Lower lobe of right lung (tissue), 2 donors: ENCODE measurements at regions not wholly inside any gene's neighbourhood (a gene's known extent, or its start where the extent isn't known, plus 50 kb on each side); places are given as distances from the start of the nearest gene placed in this dataset.

Experiments
- ATAC-seq, 2 donors: fragments of 200-7000 bp; cut with Tn5 transposase; one replicate each; pipeline ENCODE4 v1.9.1; 2020 to 2022; ENCODE audit warnings: mild to moderate bottlenecking in 2 of 2, moderate library complexity in 2 of 2
- DNase-seq: peaks from one replicate; pipeline ENCODE4 v3.0.0-alpha.2; 2020
- H3K27ac ChIP-seq: fragments of 200-600 bp; one replicate; pipeline ENCODE4 v1.8.0; 2022
- H3K27me3 ChIP-seq: fragments of 200-600 bp; one replicate; pipeline ENCODE4 v1.8.0; 2022; ENCODE audit warnings: low read depth
- H3K36me3 ChIP-seq: fragments of 200-600 bp; one replicate; pipeline ENCODE4 v1.8.0; 2022; ENCODE audit warnings: mild to moderate bottlenecking
- H3K4me1 ChIP-seq: fragments of 200-600 bp; one replicate; pipeline ENCODE4 v1.8.0; 2022
- H3K4me3 ChIP-seq: fragments of 200-600 bp; one replicate; pipeline ENCODE4 v1.8.0; 2022; ENCODE audit warnings: mild to moderate bottlenecking
- H3K9me3 ChIP-seq: fragments of 200-600 bp; one replicate; pipeline ENCODE4 v1.8.0; 2022
- intact Hi-C: fragments of 100-400 bp; cut with DNase I; formaldehyde crosslinking; loops from one replicate; pipeline ENCODE4 v1.11.0; 2022
- TF ChIP-seq, protein P1 (sequence below): fragments of 200-600 bp; IDR thresholded peaks from one replicate; pipeline ENCODE4 v1.8.0; 2022; ENCODE audit warnings: antibody characterized with exemption, mild to moderate bottlenecking
- donor health status: DM: no; HTN: yes; CAD: no; lungs with severe emphysema.

DNA sequence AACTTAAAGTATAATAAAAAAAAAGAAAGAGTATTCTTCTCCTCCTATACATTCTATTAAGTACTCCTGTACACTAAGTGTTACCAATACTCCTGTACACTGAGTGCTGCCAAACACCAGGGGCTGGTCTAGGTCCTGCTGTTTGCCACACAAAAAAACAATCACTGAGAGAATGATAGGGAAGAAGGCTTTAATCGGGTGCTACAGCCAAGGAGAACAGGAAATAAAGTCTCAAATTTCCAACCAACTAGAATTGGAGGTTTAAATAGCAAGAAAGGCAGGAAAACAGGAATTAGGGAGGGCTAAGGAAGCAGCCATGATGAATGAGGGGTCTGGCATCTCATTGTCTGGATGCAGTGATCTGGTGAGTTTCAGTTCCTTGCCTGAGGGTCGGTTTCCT, 239.8 kb downstream of the ZNF674 start:
- DNase-seq (no peak), ATAC-seq (no peak)
- no peak overlapping the region for H3K4me3 ChIP-seq

DNA sequence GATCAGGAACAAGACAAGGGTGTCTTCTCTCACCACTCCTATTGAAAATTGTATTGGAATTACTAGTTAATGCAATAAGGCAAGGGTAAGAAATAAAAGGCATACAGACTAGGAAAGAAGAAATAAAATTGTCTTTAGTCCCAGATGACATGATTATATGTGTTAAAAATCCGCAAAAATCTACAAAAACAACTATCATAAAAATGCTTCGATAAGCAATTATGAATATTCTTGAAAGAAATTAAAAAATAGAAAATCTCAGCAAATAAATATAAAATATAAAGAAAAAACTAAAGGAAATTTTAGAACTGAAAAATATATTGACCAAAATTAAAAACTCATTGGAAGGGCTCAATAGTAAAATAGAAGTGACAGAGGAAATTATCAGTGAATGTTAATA, 243.3 kb downstream of the ZNF674 start:
- intact Hi-C loops: no loop called here
- DNase-seq (no peak), ATAC-seq (no peak)
- H3K9me3 ChIP-seq: no peaks in the 10 kb centered on the region
- H3K27ac ChIP-seq: no peak overlapping the region
- no peaks in the 10 kb centered on the region for H3K27me3 ChIP-seq
- H3K4me3 ChIP-seq: no peak overlapping the region
- TF ChIP-seq, protein P1, sequence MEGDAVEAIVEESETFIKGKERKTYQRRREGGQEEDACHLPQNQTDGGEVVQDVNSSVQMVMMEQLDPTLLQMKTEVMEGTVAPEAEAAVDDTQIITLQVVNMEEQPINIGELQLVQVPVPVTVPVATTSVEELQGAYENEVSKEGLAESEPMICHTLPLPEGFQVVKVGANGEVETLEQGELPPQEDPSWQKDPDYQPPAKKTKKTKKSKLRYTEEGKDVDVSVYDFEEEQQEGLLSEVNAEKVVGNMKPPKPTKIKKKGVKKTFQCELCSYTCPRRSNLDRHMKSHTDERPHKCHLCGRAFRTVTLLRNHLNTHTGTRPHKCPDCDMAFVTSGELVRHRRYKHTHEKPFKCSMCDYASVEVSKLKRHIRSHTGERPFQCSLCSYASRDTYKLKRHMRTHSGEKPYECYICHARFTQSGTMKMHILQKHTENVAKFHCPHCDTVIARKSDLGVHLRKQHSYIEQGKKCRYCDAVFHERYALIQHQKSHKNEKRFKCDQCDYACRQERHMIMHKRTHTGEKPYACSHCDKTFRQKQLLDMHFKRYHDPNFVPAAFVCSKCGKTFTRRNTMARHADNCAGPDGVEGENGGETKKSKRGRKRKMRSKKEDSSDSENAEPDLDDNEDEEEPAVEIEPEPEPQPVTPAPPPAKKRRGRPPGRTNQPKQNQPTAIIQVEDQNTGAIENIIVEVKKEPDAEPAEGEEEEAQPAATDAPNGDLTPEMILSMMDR: no peak
- no peaks in the 10 kb centered on the region for H3K4me1 ChIP-seq
- no peaks in the 10 kb centered on the region for H3K36me3 ChIP-seq

More for the DNA sequence above, 239.8 kb downstream of the ZNF674 start:
- no peaks in the 10 kb centered on the region for H3K27me3 ChIP-seq
- TF ChIP-seq, protein P1: no peak
- no peaks in the 10 kb centered on the region for H3K36me3 ChIP-seq
- H3K9me3 ChIP-seq: no peaks in the 10 kb centered on the region
- H3K27ac ChIP-seq: no peak overlapping the region
- intact Hi-C loops: no loop called here
- no peaks in the 10 kb centered on the region for H3K4me1 ChIP-seq

DNA sequence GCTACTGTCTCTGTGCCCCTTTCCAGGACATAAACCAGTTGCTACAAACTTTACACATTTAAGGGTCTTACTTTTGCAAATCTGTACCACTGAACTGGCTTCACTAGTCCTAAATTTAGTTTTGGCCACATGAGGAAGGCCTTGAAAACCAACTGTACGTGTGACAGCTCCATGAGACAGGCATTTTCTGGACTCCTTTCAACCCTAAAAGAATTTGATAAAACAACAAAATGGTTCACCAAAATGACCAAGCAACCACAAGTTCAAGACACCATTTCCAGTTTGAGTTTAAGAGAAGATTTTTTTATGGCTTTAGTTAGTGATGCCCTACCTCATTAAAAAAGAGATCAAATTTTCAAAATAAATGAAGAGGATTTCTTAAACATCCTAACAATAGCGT, 246.4 kb downstream of the ZNF674 start:
- DNase-seq: no peak
- Histone ChIP-seq H3K27me3 (no peaks in the 10 kb centered on the region), H3K4me1 (no peaks in the 10 kb centered on the region), H3K36me3 (no peaks in the 10 kb centered on the region), H3K4me3 (no peak overlapping the region), H3K9me3 (no peaks in the 10 kb centered on the region), H3K27ac (no peak overlapping the region)
- intact Hi-C loops: no loop called here
- no peak for ATAC-seq
- TF ChIP-seq, protein P1: no peak

DNA sequence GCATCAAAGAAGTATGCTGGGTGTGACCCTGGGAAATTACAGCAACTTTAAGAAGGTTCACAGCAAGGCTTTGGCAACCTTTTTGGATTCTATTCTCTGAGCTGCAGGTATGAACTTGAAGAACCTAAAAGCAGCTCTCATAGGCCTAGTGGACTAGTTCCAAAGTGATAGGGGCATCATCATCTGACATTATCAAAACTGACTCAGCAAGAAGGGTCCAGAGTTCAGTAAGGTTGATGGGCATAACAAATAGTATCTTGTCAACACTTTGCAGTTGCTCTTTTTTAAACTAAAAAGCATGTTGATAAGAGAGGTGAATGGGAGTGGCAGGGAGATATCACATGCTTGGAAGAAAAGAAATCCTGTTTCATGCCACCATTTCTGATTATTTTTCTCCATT, 249.3 kb downstream of the ZNF674 start:
- ATAC-seq (no peak), DNase-seq (no peak)
- H3K27me3 ChIP-seq: no peaks in the 10 kb centered on the region
- TF ChIP-seq, protein P1: no peak
- intact Hi-C loops: no loop called here
- H3K4me1 ChIP-seq: no peaks in the 10 kb centered on the region
- no peaks in the 10 kb centered on the region for H3K36me3 ChIP-seq
- no peak overlapping the region for H3K4me3 ChIP-seq
- H3K9me3 ChIP-seq: no peaks in the 10 kb centered on the region
- H3K27ac ChIP-seq: no peak overlapping the region

DNA sequence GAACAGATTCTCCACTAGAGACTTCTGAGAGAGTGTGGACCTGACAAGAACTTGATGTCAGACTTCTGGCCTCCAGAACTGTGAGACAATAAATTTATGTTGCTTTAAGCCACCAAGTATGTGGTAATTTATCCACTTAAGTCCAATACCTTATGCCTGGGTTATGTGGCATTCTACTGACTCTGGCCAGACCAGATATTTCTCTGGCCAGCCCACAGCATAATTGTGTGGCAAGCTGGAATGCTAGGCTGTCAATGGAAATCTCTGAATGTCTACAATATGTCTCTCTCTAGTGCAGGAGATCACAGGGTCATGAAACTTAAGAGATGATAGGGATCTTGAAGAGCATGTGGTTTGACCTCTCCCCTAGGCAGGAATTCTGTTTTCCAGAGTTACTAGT, 251.0 kb downstream of the ZNF674 start:
- Histone ChIP-seq H3K36me3 (no peaks in the 10 kb centered on the region), H3K27ac (no peak overlapping the region), H3K4me1 (no peaks in the 10 kb centered on the region), H3K27me3 (no peaks in the 10 kb centered on the region), H3K9me3 (no peaks in the 10 kb centered on the region), H3K4me3 (no peak overlapping the region)
- intact Hi-C loops: no loop called here
- no peak for DNase-seq
- TF ChIP-seq, protein P1: no peak
- no peak for ATAC-seq

DNA sequence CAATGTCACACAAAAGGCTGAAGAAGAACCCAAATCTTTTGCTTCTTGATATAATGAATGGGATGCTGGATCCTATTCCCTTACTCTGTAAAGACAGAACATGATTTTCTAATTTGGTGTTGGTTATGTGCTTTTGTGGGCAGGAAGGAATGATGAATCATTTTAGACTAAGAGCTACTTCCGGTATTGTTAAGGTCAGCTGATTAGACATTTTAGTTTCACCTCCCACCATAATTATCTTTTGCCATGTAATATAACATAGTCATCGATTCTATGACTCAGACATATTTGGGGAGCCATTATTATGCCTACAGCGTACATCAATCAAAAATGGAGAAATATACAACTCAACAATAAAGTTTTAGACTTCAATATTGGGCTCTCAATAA, 265.3 kb downstream of the ZNF674 start:
- intact Hi-C loops: no loop called here
- Histone ChIP-seq H3K27me3 (no peaks in the 10 kb centered on the region), H3K4me3 (no peak overlapping the region), H3K36me3 (no peaks in the 10 kb centered on the region), H3K27ac (no peak overlapping the region), H3K4me1 (no peaks in the 10 kb centered on the region), H3K9me3 (no peaks in the 10 kb centered on the region)
- TF ChIP-seq, protein P1: no peak
- DNase-seq: no peak
- no peak for ATAC-seq
